ENCODE measurements at regions not wholly inside any gene's neighbourhood (a gene's known extent, or its start where the extent isn't known, plus 50 kb on each side); places are given as distances from the start of the nearest gene placed in this dataset.

DNA sequence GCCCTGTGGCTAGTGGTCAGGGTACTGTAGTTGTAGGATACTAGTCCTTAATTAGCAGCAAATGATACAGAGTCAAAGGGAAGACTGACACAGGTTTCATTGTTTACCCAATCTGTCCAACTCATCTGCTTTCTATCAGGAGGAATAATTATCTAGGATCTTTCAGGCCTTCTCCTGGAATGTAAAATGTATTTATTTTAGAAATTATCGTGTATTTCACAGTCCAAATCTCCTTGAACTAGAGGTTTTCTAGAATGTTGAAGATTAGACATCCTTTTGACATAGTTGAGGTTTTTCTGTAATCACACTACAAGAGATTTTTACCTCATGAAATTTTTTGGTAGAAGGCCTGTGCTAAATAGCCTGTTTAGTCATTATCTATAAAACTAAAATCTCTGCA, 1694.8 kb upstream of the PCDH20 start:
- ChIA-PET CTCF (no interaction called here), POLR2A (no interaction called here)
- Histone ChIP-seq H3K4me3 (ENCODE audit: control insufficient read depth in 1 of 7, extremely low read depth in 1 of 7, insufficient read depth in 4 of 7, low read depth in 2 of 7, low read length in 6 of 7) (no peak overlapping the region), H3K36me3 (ENCODE audit: control insufficient read depth in 4 of 4, insufficient read depth in 4 of 4, low read length in 3 of 4) (no peaks in the 10 kb centered on the region), H3K4me1 (ENCODE audit: control extremely low read depth in 1 of 4, control insufficient read depth in 4 of 4, insufficient read depth in 4 of 4, low read length in 3 of 4) (no peaks in the 10 kb centered on the region), H3K27ac (ENCODE audit: insufficient read depth in 1 of 2, low read depth in 1 of 2, low read length in 2 of 2, poor library complexity in 1 of 2, severe bottlenecking in 2 of 2) (no peak overlapping the region), H3K9me3 (ENCODE audit: control extremely low read depth in 1 of 5, control insufficient read depth in 4 of 5, insufficient read depth in 2 of 5, low read depth in 1 of 5, low read length in 4 of 5) (no peaks in the 10 kb centered on the region), H3K27me3 (replicated peaks in 2 of 5; ENCODE audit: control insufficient read depth in 4 of 5, insufficient read depth in 5 of 5, low read length in 4 of 5) (no peaks in the 10 kb centered on the region)
- no CpG with 5 or more reads among the region's 1 CpG for WGBS (ENCODE audit: insufficient coverage)
- DNase-seq: no peak

DNA sequence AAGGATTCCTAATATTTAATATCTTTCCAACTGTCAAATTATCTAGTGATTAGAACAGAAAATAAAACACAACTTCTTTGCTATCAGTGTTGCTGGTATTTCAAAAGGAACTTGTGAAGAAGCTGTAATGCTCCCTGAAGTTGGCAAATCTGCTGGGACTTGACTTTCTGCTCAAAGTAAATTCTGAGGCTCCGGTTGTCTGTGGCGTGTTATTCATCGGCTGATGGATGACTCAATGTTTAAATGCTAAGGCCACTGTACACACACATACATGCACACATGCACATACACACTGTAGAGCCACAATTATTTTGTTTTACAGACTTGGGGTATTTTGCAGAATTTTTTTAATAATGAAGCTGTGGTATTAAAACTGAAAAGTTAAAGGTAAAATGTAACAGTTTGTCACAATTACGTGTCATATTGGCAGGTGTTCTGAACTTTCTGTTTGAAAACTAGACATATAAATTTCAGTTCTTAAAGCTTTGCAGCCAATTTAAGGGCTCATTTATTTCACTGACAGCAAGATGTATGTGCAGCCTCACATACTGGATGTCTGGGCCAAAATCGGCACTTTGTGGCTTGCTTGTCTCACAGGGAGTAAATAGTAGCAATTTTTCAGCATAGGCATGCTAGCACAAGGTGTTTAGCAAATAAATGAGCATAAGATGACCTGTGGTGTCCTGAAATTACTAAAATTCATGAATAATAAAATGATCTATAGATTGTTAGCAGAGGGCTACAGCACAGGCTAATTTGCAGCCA, 1691.7 kb upstream of the PCDH20 start:
- CTCF ChIA-PET: no interaction called here

DNA sequence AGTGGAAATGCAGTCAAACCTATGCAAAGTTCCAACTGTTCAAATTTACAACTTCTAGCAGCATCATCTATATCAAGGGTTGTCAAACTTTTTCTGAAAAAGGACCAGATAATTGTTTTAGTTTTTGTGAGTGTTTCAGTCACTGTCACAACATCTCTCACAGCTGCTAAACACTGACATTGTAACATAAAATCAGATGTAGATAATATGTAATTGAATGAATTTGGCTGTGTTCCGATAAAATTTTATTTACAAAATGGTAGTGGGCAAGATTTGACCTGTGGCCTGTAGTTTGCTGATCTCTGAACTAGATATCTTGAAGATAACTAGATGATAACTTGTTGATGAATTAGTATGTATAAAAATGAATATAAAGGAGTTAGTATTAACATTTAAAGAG, 1679.1 kb upstream of the PCDH20 start:
- Histone ChIP-seq H3K36me3 (ENCODE audit: control insufficient read depth in 4 of 4, insufficient read depth in 4 of 4, low read length in 3 of 4) (no peaks in the 10 kb centered on the region), H3K27ac (ENCODE audit: insufficient read depth in 1 of 2, low read depth in 1 of 2, low read length in 2 of 2, poor library complexity in 1 of 2, severe bottlenecking in 2 of 2) (no peak overlapping the region), H3K4me1 (ENCODE audit: control extremely low read depth in 1 of 4, control insufficient read depth in 4 of 4, insufficient read depth in 4 of 4, low read length in 3 of 4) (peaks cover 0 to 10% (median 0%) of the 10 kb centered on the region in 4 experiments), H3K9me3 (ENCODE audit: control extremely low read depth in 1 of 5, control insufficient read depth in 4 of 5, insufficient read depth in 2 of 5, low read depth in 1 of 5, low read length in 4 of 5) (peaks cover 0 to 3% (median 0%) of the 10 kb centered on the region in 5 experiments), H3K27me3 (replicated peaks in 2 of 5; ENCODE audit: control insufficient read depth in 4 of 5, insufficient read depth in 5 of 5, low read length in 4 of 5) (no peaks in the 10 kb centered on the region), H3K4me3 (ENCODE audit: control insufficient read depth in 1 of 7, extremely low read depth in 1 of 7, insufficient read depth in 4 of 7, low read depth in 2 of 7, low read length in 6 of 7) (no peak overlapping the region)
- ChIA-PET POLR2A (no interaction called here), CTCF (no interaction called here)
- DNase-seq: no peak
- 100% methylated on average over 1 of the region's 1 CpG for WGBS (ENCODE audit: insufficient coverage)

More for the DNA sequence above, 1691.7 kb upstream of the PCDH20 start:
- no peaks in the 10 kb centered on the region for H3K27me3 ChIP-seq (replicated peaks in 2 of 5; ENCODE audit: control insufficient read depth in 4 of 5, insufficient read depth in 5 of 5, low read length in 4 of 5)
- H3K9me3 ChIP-seq (ENCODE audit: control extremely low read depth in 1 of 5, control insufficient read depth in 4 of 5, insufficient read depth in 2 of 5, low read depth in 1 of 5, low read length in 4 of 5): no peaks in the 10 kb centered on the region
- WGBS (ENCODE audit: insufficient coverage): 100% methylated on average over 3 of the region's 5 CpGs
- H3K36me3 ChIP-seq (ENCODE audit: control insufficient read depth in 4 of 4, insufficient read depth in 4 of 4, low read length in 3 of 4): no peaks in the 10 kb centered on the region
- no peak overlapping the region for H3K4me3 ChIP-seq (ENCODE audit: control insufficient read depth in 1 of 7, extremely low read depth in 1 of 7, insufficient read depth in 4 of 7, low read depth in 2 of 7, low read length in 6 of 7)
- POLR2A ChIA-PET: no interaction called here
- no peak for DNase-seq
- H3K27ac ChIP-seq (ENCODE audit: insufficient read depth in 1 of 2, low read depth in 1 of 2, low read length in 2 of 2, poor library complexity in 1 of 2, severe bottlenecking in 2 of 2): no peak overlapping the region
- no peaks in the 10 kb centered on the region for H3K4me1 ChIP-seq (ENCODE audit: control extremely low read depth in 1 of 4, control insufficient read depth in 4 of 4, insufficient read depth in 4 of 4, low read length in 3 of 4)

GRCh38 chr13:63093907-63094469, 1678.3 kb upstream of the PCDH20 start:
- ChIA-PET POLR2A (no interaction called here), CTCF (no interaction called here)
- Histone ChIP-seq H3K4me3 (ENCODE audit: control insufficient read depth in 1 of 7, extremely low read depth in 1 of 7, insufficient read depth in 4 of 7, low read depth in 2 of 7, low read length in 6 of 7) (no peak overlapping the region), H3K36me3 (ENCODE audit: control insufficient read depth in 4 of 4, insufficient read depth in 4 of 4, low read length in 3 of 4) (no peaks in the 10 kb centered on the region), H3K9me3 (ENCODE audit: control extremely low read depth in 1 of 5, control insufficient read depth in 4 of 5, insufficient read depth in 2 of 5, low read depth in 1 of 5, low read length in 4 of 5) (no peaks in the 10 kb centered on the region), H3K4me1 (ENCODE audit: control extremely low read depth in 1 of 4, control insufficient read depth in 4 of 4, insufficient read depth in 4 of 4, low read length in 3 of 4) (peaks cover 0 to 5% (median 0%) of the 10 kb centered on the region in 4 experiments), H3K27me3 (replicated peaks in 2 of 5; ENCODE audit: control insufficient read depth in 4 of 5, insufficient read depth in 5 of 5, low read length in 4 of 5) (no peaks in the 10 kb centered on the region), H3K27ac (ENCODE audit: insufficient read depth in 1 of 2, low read depth in 1 of 2, low read length in 2 of 2, poor library complexity in 1 of 2, severe bottlenecking in 2 of 2) (no peak overlapping the region)
- DNase-seq: no peak

DNA sequence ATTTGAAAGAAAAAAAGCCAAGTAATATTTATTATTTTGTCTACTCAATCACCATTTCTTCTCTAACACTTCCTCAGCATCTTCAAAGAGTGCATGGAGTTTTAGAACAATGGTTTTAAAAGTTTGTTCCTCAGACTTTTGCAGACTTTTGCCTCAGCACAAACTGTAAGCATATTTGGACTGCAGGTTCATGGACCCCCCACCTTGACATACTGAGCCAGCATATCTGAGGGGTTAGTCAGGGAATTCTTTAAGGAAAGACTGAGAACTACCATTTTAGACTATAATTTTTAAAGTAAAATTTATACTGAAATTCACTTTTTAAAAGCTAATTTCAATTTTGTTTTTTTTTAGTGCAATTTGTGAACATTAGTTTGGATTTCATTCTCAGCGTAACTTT, 1676.8 kb upstream of the PCDH20 start:
- Histone ChIP-seq H3K9me3 (ENCODE audit: control extremely low read depth in 1 of 5, control insufficient read depth in 4 of 5, insufficient read depth in 2 of 5, low read depth in 1 of 5, low read length in 4 of 5) (no peaks in the 10 kb centered on the region), H3K4me3 (ENCODE audit: control insufficient read depth in 1 of 7, extremely low read depth in 1 of 7, insufficient read depth in 4 of 7, low read depth in 2 of 7, low read length in 6 of 7) (no peak overlapping the region), H3K36me3 (ENCODE audit: control insufficient read depth in 4 of 4, insufficient read depth in 4 of 4, low read length in 3 of 4) (no peaks in the 10 kb centered on the region), H3K27me3 (replicated peaks in 2 of 5; ENCODE audit: control insufficient read depth in 4 of 5, insufficient read depth in 5 of 5, low read length in 4 of 5) (no peaks in the 10 kb centered on the region), H3K4me1 (ENCODE audit: control extremely low read depth in 1 of 4, control insufficient read depth in 4 of 4, insufficient read depth in 4 of 4, low read length in 3 of 4) (peaks cover 0 to under 1% (median 0%) of the 10 kb centered on the region in 4 experiments), H3K27ac (ENCODE audit: insufficient read depth in 1 of 2, low read depth in 1 of 2, low read length in 2 of 2, poor library complexity in 1 of 2, severe bottlenecking in 2 of 2) (no peak overlapping the region)
- ChIA-PET POLR2A (no interaction called here), CTCF (no interaction called here)
- WGBS (ENCODE audit: insufficient coverage): no CpG with 5 or more reads among the region's 1 CpG
- DNase-seq: no peak

DNA sequence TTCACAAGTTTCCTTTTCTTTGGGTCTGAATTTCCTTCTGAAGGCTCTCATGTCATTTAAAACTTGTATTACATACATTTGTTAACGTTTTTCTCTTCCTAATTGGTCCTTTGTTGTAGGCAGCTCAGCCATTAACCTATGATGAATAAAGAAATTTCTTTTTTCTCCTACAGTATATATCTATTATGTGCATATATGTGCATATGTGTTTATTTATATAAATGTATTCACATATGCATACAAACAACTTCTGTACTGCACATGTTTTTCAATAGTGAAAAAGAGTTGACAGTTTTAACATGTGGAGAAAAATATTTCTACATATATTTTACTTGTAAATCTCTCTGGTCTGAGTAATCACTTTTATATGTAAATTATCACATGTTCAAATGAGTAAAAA, 1674.9 kb upstream of the PCDH20 start:
- no peaks in the 10 kb centered on the region for H3K36me3 ChIP-seq (ENCODE audit: control insufficient read depth in 4 of 4, insufficient read depth in 4 of 4, low read length in 3 of 4)
- no peaks in the 10 kb centered on the region for H3K9me3 ChIP-seq (ENCODE audit: control extremely low read depth in 1 of 5, control insufficient read depth in 4 of 5, insufficient read depth in 2 of 5, low read depth in 1 of 5, low read length in 4 of 5)
- no peak overlapping the region for H3K27ac ChIP-seq (ENCODE audit: insufficient read depth in 1 of 2, low read depth in 1 of 2, low read length in 2 of 2, poor library complexity in 1 of 2, severe bottlenecking in 2 of 2)
- POLR2A ChIA-PET: no interaction called here
- CTCF ChIA-PET: no interaction called here
- H3K27me3 ChIP-seq (replicated peaks in 2 of 5; ENCODE audit: control insufficient read depth in 4 of 5, insufficient read depth in 5 of 5, low read length in 4 of 5): no peaks in the 10 kb centered on the region
- no peak for DNase-seq
- no CpG with 5 or more reads among the region's 1 CpG for WGBS (ENCODE audit: insufficient coverage)
- no peaks in the 10 kb centered on the region for H3K4me1 ChIP-seq (ENCODE audit: control extremely low read depth in 1 of 4, control insufficient read depth in 4 of 4, insufficient read depth in 4 of 4, low read length in 3 of 4)
- no peak overlapping the region for H3K4me3 ChIP-seq (ENCODE audit: control insufficient read depth in 1 of 7, extremely low read depth in 1 of 7, insufficient read depth in 4 of 7, low read depth in 2 of 7, low read length in 6 of 7)

- no peaks in the 10 kb centered on the region for H3K36me3 ChIP-seq (ENCODE audit: control insufficient read depth in 4 of 4, insufficient read depth in 4 of 4, low read length in 3 of 4)
- no CpG with 5 or more reads among the region's 1 CpG for WGBS (ENCODE audit: insufficient coverage)
- H3K9me3 ChIP-seq (ENCODE audit: control extremely low read depth in 1 of 5, control insufficient read depth in 4 of 5, insufficient read depth in 2 of 5, low read depth in 1 of 5, low read length in 4 of 5): no peaks in the 10 kb centered on the region
- H3K4me1 ChIP-seq (ENCODE audit: control extremely low read depth in 1 of 4, control insufficient read depth in 4 of 4, insufficient read depth in 4 of 4, low read length in 3 of 4): no peaks in the 10 kb centered on the region
- CTCF ChIA-PET: no interaction called here
- H3K4me3 ChIP-seq (ENCODE audit: control insufficient read depth in 1 of 7, extremely low read depth in 1 of 7, insufficient read depth in 4 of 7, low read depth in 2 of 7, low read length in 6 of 7): no peak overlapping the region
- DNase-seq: no peak
- POLR2A ChIA-PET: no interaction called here
- H3K27ac ChIP-seq (ENCODE audit: insufficient read depth in 1 of 2, low read depth in 1 of 2, low read length in 2 of 2, poor library complexity in 1 of 2, severe bottlenecking in 2 of 2): no peak overlapping the region
- no peaks in the 10 kb centered on the region for H3K27me3 ChIP-seq (replicated peaks in 2 of 5; ENCODE audit: control insufficient read depth in 4 of 5, insufficient read depth in 5 of 5, low read length in 4 of 5)
These were observed 1672.6 kb upstream of the PCDH20 start for GRCh38 chr13:63088226-63088625.
